Endodermal cell (in vitro differentiated cells): ENCODE measurements at regions not wholly inside any gene's neighbourhood (a gene's known extent, or its start where the extent isn't known, plus 50 kb on each side); places are given as distances from the start of the nearest gene placed in this dataset.

Experiments used
- DNase-seq: peaks from one replicate; pipeline ENCODE4 v3.0.0-alpha.2; 2017
- H3K27ac ChIP-seq: 2 replicates; pipeline ENCODE4 v1.5.1; 2013; ENCODE audit warnings: mild to moderate bottlenecking, low read depth, low read length, moderate library complexity
- H3K27me3 ChIP-seq: 2 replicates; pipeline ENCODE4 v1.6.1; 2013; ENCODE audit warnings: mild to moderate bottlenecking, low read length, moderate library complexity; ENCODE audit not compliant: insufficient read depth, control insufficient read depth, poor library complexity, severe bottlenecking
- H3K36me3 ChIP-seq: 2 replicates; pipeline ENCODE4 v1.7.0; 2013; ENCODE audit warnings: mild to moderate bottlenecking, low read length, moderate library complexity; ENCODE audit not compliant: control insufficient read depth, insufficient read depth
- H3K4me1 ChIP-seq: one replicate; pipeline ENCODE4 v1.7.0; 2013; ENCODE audit warnings: low read length; ENCODE audit not compliant: control insufficient read depth, insufficient read depth
- H3K4me3 ChIP-seq: 2 replicates; pipeline ENCODE4 v1.5.1; 2013; ENCODE audit warnings: mild to moderate bottlenecking, low read length, moderate library complexity
- H3K9ac ChIP-seq: 2 replicates; pipeline ENCODE4 v1.6.1; 2013; ENCODE audit warnings: mild to moderate bottlenecking, low read length, moderate library complexity; ENCODE audit not compliant: poor library complexity, severe bottlenecking; ENCODE audit errors: extremely low read depth
- H3K9me3 ChIP-seq: 2 replicates; pipeline ENCODE4 v1.6.1; 2013; ENCODE audit warnings: mild to moderate bottlenecking, low read length, moderate library complexity; ENCODE audit not compliant: control insufficient read depth
- H3K27ac Mint-ChIP-seq: 2 replicates; pipeline ENCODE4 v1.8.0; 2020; ENCODE audit warnings: mixed read lengths
- H3K27me3 Mint-ChIP-seq: 2 replicates; pipeline ENCODE4 v1.8.0; 2021; ENCODE audit warnings: mild to moderate bottlenecking, mixed read lengths; ENCODE audit not compliant: insufficient read depth
- H3K36me3 Mint-ChIP-seq: 2 replicates; pipeline ENCODE4 v1.8.0; 2020; ENCODE audit warnings: low read depth, mixed read lengths
- H3K4me1 Mint-ChIP-seq: 2 replicates; pipeline ENCODE4 v1.8.0; 2020; ENCODE audit warnings: mixed read lengths
- H3K4me3 Mint-ChIP-seq: 2 replicates; pipeline ENCODE4 v1.8.0; 2020; ENCODE audit warnings: mild to moderate bottlenecking, moderate library complexity, mixed read lengths
- H3K9me3 Mint-ChIP-seq: 2 replicates; pipeline ENCODE4 v1.8.0; 2020; ENCODE audit warnings: mild to moderate bottlenecking, mixed read lengths
- WGBS, 2 experiments: methylation state at CpG; one replicate each; pipeline versions ENCODE4 v1.1.5 to v1.1.7; 2013; ENCODE audit warnings: missing lambda C conversion rate in 2 of 2, mixed read lengths in 1 of 2; ENCODE audit not compliant: insufficient coverage in 1 of 2, insufficient read length in 1 of 2; 5-methylcytosine and 5-hydroxymethylcytosine counted together
- TF ChIP-seq, protein P1 (sequence below): fragments of 200-600 bp; sonication (generic); conservative IDR thresholded peaks from 2 replicates; pipeline ENCODE4 v1.5.0; 2021; ENCODE audit warnings: antibody characterized with exemption, mild to moderate bottlenecking

GRCh38 chr14:82047777-82048470, 514.3 kb upstream of the SEL1L start:
- Mint-ChIP-seq H3K36me3 (no peaks in the 10 kb centered on the region), H3K4me1 (no peaks in the 10 kb centered on the region), H3K27me3 (no peaks in the 10 kb centered on the region), H3K9me3 (no peaks in the 10 kb centered on the region), H3K4me3 (no peak overlapping the region), H3K27ac (no peak overlapping the region)
- DNase-seq, result no peak
- 69% methylated on average over 1 of the region's 1 CpG; no CpG with 5 or more reads in 1 of the 2 experiments for WGBS, 2 experiments
- H3K27me3 ChIP-seq, result no peaks in the 10 kb centered on the region
- H3K36me3 ChIP-seq, result no peaks in the 10 kb centered on the region
- no peaks in the 10 kb centered on the region for H3K9me3 ChIP-seq
- no peak overlapping the region for H3K4me3 ChIP-seq
- TF ChIP-seq, protein P1, sequence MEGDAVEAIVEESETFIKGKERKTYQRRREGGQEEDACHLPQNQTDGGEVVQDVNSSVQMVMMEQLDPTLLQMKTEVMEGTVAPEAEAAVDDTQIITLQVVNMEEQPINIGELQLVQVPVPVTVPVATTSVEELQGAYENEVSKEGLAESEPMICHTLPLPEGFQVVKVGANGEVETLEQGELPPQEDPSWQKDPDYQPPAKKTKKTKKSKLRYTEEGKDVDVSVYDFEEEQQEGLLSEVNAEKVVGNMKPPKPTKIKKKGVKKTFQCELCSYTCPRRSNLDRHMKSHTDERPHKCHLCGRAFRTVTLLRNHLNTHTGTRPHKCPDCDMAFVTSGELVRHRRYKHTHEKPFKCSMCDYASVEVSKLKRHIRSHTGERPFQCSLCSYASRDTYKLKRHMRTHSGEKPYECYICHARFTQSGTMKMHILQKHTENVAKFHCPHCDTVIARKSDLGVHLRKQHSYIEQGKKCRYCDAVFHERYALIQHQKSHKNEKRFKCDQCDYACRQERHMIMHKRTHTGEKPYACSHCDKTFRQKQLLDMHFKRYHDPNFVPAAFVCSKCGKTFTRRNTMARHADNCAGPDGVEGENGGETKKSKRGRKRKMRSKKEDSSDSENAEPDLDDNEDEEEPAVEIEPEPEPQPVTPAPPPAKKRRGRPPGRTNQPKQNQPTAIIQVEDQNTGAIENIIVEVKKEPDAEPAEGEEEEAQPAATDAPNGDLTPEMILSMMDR, result no peak
- no peak overlapping the region for H3K9ac ChIP-seq
- no peak overlapping the region for H3K27ac ChIP-seq
- no peaks in the 10 kb centered on the region for H3K4me1 ChIP-seq

- no peaks in the 10 kb centered on the region for H3K36me3 ChIP-seq
- H3K27me3 Mint-ChIP-seq, result no peaks in the 10 kb centered on the region
- no peaks in the 10 kb centered on the region for H3K9me3 ChIP-seq
- no peak overlapping the region for H3K9ac ChIP-seq
- no peaks in the 10 kb centered on the region for H3K9me3 Mint-ChIP-seq
- H3K4me1 ChIP-seq, result no peaks in the 10 kb centered on the region
- H3K4me3 Mint-ChIP-seq, result no peak overlapping the region
- H3K27ac ChIP-seq, result no peak overlapping the region
- TF ChIP-seq, protein P1, result no peak
- no peaks in the 10 kb centered on the region for H3K36me3 Mint-ChIP-seq
- no peak overlapping the region for H3K4me3 ChIP-seq
- no peaks in the 10 kb centered on the region for H3K27me3 ChIP-seq
- no peaks in the 10 kb centered on the region for H3K4me1 Mint-ChIP-seq
- H3K27ac Mint-ChIP-seq, result no peak overlapping the region
- DNase-seq, result no peak
Measured at GRCh38 chr14:82052778-82053177, 519.1 kb upstream of the SEL1L start.

DNA sequence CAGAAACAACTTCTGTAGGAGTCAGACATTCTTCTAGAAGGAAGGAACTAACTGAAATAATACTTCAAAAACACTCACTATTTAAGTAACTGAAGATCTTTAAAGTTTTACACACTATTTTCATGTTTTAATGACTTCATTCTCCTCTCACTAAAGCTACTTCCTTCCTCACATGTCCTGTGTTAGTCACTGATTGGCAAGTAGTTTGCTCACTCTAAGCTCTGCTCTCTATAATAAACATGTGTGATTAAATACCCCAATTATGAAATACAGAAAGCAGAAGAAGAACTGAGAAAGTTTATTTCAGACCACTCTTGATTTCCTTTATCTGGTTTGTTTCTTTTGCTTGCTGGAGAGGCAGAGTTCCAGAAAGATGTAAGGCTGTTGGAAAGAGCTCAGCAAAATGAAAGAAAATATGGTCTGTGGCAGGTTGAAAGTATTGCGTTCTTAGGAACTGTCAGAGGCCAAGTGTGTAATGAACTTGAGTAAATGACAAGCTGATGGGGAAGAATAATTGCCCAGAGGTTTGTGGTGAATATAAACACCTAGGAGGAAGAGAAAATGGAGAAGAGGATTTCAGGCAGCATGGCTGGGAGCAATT, 522.0 kb upstream of the SEL1L start:
- H3K27me3 Mint-ChIP-seq, result no peaks in the 10 kb centered on the region
- Histone ChIP-seq H3K9ac (no peak overlapping the region), H3K27me3 (no peaks in the 10 kb centered on the region), H3K36me3 (no peaks in the 10 kb centered on the region), H3K4me3 (no peak overlapping the region), H3K27ac (no peak overlapping the region), H3K9me3 (no peaks in the 10 kb centered on the region), H3K4me1 (no peaks in the 10 kb centered on the region)
- no peaks in the 10 kb centered on the region for H3K4me1 Mint-ChIP-seq
- H3K27ac Mint-ChIP-seq, result no peak overlapping the region
- H3K9me3 Mint-ChIP-seq, result no peaks in the 10 kb centered on the region
- no peak for DNase-seq
- H3K36me3 Mint-ChIP-seq, result no peaks in the 10 kb centered on the region
- TF ChIP-seq, protein P1, result no peak
- no peak overlapping the region for H3K4me3 Mint-ChIP-seq
- WGBS, 2 experiments, result 89 to 100% methylated on average over 1 of the region's 1 CpG
